ENCODE measurements at regions not wholly inside any gene's neighbourhood (a gene's known extent, or its start where the extent isn't known, plus 50 kb on each side); places are given as distances from the start of the nearest gene placed in this dataset.

DNA sequence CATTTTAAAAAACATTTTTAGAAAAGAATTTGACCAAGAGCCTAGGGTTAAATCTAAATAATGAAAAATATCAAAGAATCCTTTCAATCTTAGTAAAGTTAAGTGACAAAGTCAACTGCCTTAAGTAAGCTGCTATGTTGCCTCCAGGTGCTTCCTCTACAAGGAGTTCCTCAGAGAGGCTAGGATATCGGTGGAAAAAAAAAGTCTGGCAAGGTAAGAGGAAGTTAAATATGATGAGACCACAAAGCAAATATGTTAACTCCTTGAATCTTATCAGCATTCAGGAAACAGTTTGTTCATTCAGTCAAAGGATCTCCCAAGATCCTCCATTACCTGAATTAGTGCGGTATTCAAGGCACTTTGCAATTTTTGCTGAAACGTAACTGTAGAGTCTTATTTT lies 563.5 kb downstream of the PTPRC start (continued):
- TF ChIP-seq ZNF274 (IDR thresholded peaks at IDR 0.05; ENCODE audit: low read length) (no peak), ZNF274 (tag by site-specific recombination; IDR thresholded peaks at IDR 0.05; ENCODE audit: borderline replicate concordance) (no peak)

DNA sequence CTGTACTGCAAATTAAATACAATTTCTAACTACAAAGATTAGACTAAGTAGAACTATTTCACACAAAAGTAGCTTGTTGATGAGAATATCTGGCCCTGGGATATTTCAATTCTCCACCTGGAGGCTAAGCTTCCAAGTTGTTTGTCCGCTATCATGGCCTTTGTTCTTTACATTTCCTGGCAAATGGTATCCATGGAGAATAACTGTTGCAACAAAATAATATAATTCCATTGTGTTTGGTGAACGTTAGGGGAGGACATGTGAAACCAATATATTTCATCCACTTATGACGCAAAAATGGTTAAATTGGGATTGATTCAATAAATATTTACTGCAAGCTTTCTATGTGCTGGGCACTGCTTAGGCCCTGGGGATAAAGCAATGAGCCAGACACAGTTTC lies 565.4 kb downstream of the PTPRC start:
- Histone ChIP-seq H3K36me3 (ENCODE audit: control insufficient read depth in 2 of 2, insufficient read depth in 1 of 2, low read length in 2 of 2) (no peaks in the 10 kb centered on the region), H3K9me3 (ENCODE audit: control insufficient read depth, insufficient read depth, low read depth, low read length) (no peaks in the 10 kb centered on the region), H3K4me1 (ENCODE audit: control insufficient read depth, insufficient read depth, low read length) (no peaks in the 10 kb centered on the region), H3K27ac (ENCODE audit: extremely low read depth, low read depth, low read length) (no peak overlapping the region), H3K4me3 (ENCODE audit: low read depth, low read length) (no peak overlapping the region)
- ChIA-PET CTCF (interaction anchor here (1.2 kb wide), 1 partner anchor 432 kb away, joined by 4 read pairs; no protein-coding TSS in a partner anchor), POLR2A (no interaction called here)
- TF ChIP-seq ZNF610 (tag by site-specific recombination; IDR thresholded peaks at IDR 0.05; ENCODE audit: borderline replicate concordance) (no peak), ZNF133 (tag by site-specific recombination; IDR thresholded peaks at IDR 0.05) (no peak), ZNF433 (tag by site-specific recombination; IDR thresholded peaks at IDR 0.05; ENCODE audit: low read depth) (no peak)
- TF ChIP-seq, protein P1, sequence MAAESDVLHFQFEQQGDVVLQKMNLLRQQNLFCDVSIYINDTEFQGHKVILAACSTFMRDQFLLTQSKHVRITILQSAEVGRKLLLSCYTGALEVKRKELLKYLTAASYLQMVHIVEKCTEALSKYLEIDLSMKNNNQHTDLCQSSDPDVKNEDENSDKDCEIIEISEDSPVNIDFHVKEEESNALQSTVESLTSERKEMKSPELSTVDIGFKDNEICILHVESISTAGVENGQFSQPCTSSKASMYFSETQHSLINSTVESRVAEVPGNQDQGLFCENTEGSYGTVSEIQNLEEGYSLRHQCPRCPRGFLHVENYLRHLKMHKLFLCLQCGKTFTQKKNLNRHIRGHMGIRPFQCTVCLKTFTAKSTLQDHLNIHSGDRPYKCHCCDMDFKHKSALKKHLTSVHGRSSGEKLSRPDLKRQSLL (tag by site-specific recombination; IDR thresholded peaks at IDR 0.05) = no peak

DNA sequence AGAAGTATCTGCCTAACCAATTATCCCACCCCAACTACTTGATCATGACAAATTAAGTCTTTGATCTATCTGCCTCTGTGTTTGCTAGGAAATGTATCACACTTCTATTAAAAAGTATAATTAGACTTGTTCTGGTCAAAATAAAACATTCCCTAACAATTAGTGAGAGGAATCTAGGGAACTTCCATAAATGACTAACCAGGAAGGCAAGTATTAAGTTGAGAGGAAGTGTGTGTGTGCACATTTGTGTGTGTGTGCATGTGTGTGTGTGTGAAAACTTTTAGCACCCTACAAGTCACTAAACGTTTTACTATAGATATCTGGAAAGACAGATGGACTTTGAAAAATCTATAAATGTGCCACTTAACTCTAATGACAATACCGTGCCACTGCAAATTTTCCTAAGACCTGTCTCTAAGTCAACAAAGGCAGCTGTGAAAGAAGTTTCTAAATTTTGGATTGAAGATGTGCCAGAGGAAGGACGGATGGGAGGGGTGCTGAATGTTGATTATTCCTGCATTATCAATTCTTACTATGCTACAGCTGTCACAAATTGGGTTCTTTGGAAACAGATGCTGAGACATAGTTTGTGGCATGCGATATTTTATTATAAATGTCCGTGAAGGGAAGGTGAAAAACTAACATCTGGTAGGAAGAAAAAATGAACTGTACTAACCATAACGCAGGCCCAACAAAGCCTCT lies 567.1 kb downstream of the PTPRC start:
- TF ChIP-seq IKZF3 (tag by site-specific recombination; IDR thresholded peaks at IDR 0.05) = no peak
- no peak for TF ChIP-seq ZNF157 (tag by site-specific recombination; IDR thresholded peaks at IDR 0.05)
- TF ChIP-seq, protein P2, sequence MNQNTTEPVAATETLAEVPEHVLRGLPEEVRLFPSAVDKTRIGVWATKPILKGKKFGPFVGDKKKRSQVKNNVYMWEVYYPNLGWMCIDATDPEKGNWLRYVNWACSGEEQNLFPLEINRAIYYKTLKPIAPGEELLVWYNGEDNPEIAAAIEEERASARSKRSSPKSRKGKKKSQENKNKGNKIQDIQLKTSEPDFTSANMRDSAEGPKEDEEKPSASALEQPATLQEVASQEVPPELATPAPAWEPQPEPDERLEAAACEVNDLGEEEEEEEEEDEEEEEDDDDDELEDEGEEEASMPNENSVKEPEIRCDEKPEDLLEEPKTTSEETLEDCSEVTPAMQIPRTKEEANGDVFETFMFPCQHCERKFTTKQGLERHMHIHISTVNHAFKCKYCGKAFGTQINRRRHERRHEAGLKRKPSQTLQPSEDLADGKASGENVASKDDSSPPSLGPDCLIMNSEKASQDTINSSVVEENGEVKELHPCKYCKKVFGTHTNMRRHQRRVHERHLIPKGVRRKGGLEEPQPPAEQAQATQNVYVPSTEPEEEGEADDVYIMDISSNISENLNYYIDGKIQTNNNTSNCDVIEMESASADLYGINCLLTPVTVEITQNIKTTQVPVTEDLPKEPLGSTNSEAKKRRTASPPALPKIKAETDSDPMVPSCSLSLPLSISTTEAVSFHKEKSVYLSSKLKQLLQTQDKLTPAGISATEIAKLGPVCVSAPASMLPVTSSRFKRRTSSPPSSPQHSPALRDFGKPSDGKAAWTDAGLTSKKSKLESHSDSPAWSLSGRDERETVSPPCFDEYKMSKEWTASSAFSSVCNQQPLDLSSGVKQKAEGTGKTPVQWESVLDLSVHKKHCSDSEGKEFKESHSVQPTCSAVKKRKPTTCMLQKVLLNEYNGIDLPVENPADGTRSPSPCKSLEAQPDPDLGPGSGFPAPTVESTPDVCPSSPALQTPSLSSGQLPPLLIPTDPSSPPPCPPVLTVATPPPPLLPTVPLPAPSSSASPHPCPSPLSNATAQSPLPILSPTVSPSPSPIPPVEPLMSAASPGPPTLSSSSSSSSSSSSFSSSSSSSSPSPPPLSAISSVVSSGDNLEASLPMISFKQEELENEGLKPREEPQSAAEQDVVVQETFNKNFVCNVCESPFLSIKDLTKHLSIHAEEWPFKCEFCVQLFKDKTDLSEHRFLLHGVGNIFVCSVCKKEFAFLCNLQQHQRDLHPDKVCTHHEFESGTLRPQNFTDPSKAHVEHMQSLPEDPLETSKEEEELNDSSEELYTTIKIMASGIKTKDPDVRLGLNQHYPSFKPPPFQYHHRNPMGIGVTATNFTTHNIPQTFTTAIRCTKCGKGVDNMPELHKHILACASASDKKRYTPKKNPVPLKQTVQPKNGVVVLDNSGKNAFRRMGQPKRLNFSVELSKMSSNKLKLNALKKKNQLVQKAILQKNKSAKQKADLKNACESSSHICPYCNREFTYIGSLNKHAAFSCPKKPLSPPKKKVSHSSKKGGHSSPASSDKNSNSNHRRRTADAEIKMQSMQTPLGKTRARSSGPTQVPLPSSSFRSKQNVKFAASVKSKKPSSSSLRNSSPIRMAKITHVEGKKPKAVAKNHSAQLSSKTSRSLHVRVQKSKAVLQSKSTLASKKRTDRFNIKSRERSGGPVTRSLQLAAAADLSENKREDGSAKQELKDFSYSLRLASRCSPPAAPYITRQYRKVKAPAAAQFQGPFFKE (tag by site-specific recombination; IDR thresholded peaks at IDR 0.05; ENCODE audit: borderline replicate concordance) = no peak
- TF ChIP-seq ZNF292 (tag by site-specific recombination; IDR thresholded peaks at IDR 0.05; ENCODE audit: borderline replicate concordance, low read depth) = no peak
- TF ChIP-seq MZF1 (tag by site-specific recombination; IDR thresholded peaks at IDR 0.05; ENCODE audit: borderline replicate concordance) = no peak
- no peak for TF ChIP-seq YY1 (tag by site-specific recombination; IDR thresholded peaks at IDR 0.05)
- no peak for TF ChIP-seq ZNF629 (tag by site-specific recombination; IDR thresholded peaks at IDR 0.05)
- TF ChIP-seq ZNF837 (tag by site-specific recombination; IDR thresholded peaks at IDR 0.05) = no peak
- no peak for TF ChIP-seq ZFP69B (tag by site-specific recombination; IDR thresholded peaks at IDR 0.05)
- TF ChIP-seq ZNF654 (tag by site-specific recombination; IDR thresholded peaks at IDR 0.05; ENCODE audit: low read depth) = no peak
- TF ChIP-seq ZNF366 (tag by site-specific recombination; conservative IDR thresholded peaks at IDR 0.05) = no peak
- TF ChIP-seq, protein P3, sequence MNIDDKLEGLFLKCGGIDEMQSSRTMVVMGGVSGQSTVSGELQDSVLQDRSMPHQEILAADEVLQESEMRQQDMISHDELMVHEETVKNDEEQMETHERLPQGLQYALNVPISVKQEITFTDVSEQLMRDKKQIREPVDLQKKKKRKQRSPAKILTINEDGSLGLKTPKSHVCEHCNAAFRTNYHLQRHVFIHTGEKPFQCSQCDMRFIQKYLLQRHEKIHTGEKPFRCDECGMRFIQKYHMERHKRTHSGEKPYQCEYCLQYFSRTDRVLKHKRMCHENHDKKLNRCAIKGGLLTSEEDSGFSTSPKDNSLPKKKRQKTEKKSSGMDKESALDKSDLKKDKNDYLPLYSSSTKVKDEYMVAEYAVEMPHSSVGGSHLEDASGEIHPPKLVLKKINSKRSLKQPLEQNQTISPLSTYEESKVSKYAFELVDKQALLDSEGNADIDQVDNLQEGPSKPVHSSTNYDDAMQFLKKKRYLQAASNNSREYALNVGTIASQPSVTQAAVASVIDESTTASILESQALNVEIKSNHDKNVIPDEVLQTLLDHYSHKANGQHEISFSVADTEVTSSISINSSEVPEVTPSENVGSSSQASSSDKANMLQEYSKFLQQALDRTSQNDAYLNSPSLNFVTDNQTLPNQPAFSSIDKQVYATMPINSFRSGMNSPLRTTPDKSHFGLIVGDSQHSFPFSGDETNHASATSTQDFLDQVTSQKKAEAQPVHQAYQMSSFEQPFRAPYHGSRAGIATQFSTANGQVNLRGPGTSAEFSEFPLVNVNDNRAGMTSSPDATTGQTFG (tag by site-specific recombination; IDR thresholded peaks at IDR 0.05; ENCODE audit: borderline replicate concordance) = no peak
- no peak for TF ChIP-seq ZNF530 (tag by site-specific recombination; IDR thresholded peaks at IDR 0.05; ENCODE audit: low read depth)
- TF ChIP-seq RBAK (tag by site-specific recombination; IDR thresholded peaks at IDR 0.05) = no peak
- TF ChIP-seq, protein P4, sequence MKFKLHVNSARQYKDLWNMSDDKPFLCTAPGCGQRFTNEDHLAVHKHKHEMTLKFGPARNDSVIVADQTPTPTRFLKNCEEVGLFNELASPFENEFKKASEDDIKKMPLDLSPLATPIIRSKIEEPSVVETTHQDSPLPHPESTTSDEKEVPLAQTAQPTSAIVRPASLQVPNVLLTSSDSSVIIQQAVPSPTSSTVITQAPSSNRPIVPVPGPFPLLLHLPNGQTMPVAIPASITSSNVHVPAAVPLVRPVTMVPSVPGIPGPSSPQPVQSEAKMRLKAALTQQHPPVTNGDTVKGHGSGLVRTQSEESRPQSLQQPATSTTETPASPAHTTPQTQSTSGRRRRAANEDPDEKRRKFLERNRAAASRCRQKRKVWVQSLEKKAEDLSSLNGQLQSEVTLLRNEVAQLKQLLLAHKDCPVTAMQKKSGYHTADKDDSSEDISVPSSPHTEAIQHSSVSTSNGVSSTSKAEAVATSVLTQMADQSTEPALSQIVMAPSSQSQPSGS (tag by site-specific recombination; IDR thresholded peaks at IDR 0.05; ENCODE audit: low read depth) = no peak
- ChIA-PET POLR2A (no interaction called here), CTCF (interaction anchor here (0.6 kb wide), 1 partner anchor 26 kb away, joined by 3 read pairs; no protein-coding TSS in a partner anchor)

More for the DNA sequence above, 567.1 kb downstream of the PTPRC start:
- Histone ChIP-seq H3K4me3 (ENCODE audit: low read depth, low read length) (no peak overlapping the region), H3K27ac (ENCODE audit: extremely low read depth, low read depth, low read length) (no peak overlapping the region), H3K9me3 (ENCODE audit: control insufficient read depth, insufficient read depth, low read depth, low read length) (no peaks in the 10 kb centered on the region), H3K4me1 (ENCODE audit: control insufficient read depth, insufficient read depth, low read length) (no peaks in the 10 kb centered on the region), H3K36me3 (ENCODE audit: control insufficient read depth in 2 of 2, insufficient read depth in 1 of 2, low read length in 2 of 2) (no peaks in the 10 kb centered on the region)

Measured in HEK293 (cell line).